NCI-H526 treated with DMSO at 0.1 percent for 48 hours (cell line): ENCODE measurements at regions not wholly inside any gene's neighbourhood (a gene's known extent, or its start where the extent isn't known, plus 50 kb on each side); places are given as distances from the start of the nearest gene placed in this dataset.
"Not testable (repeated sequence)": the region's sequence is repeated elsewhere in the genome, so short reads cannot be mapped to it uniquely, and the experiment has no call there.

Experiments
- DNase-seq: peaks from one replicate; lab custom pipeline; 2025; lab: John Stamatoyannopoulos, UW

DNA sequence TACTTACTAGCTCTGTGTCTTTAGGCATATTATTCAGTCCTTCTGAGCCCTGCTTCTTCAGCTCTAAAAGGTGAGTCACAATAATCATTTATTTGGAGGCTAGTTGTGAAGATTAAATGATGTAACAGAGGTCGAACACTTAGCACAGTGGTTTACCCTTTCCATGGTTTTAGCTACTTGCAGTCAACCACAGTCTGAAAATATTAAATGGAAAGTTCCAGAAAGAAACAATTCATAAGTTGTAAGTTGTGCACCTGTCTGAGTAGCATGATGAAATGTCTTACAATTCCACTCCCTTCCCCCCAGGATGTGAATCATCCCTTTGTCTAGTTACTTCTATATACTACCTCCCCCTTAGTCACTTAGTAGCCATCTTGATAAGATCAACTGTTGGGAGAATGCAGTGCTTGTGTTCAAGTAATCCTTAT, 217.6 kb upstream of the THUMPD2 start:
- DNase-seq, result no peak

DNA sequence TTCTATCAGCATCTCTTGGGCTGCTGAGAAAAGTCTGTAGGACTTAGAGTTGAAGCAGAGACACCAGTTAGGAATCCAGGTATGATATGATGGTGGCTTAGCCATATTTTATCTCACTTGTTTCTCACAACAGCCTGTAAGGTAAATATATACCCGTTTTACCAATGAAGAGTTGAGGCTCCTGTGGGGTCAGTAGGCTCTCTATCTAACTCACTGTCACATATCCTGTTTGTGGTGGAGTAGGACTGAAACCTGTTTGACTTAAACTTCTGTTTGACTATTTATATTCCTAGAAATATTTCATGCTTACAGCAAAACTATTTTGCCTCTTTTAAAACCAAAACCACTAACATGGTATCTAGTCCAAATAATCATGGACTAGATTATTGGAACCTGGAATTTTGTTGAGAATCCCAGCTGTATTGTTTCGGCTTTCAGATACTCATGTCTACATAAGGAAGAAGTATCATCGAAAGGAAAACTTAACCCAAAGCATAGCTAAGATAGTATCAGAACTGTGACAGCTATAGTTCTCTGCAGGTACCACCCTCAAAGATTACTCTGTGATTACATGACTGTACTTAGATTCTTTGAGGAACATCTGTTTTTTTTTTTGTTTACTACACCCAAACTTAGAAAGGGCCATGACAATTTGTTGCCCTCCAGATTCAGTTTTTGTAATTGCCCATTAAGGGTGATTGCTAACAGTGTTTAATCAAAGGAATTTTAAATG, 216.1 kb upstream of the THUMPD2 start:
- DNase-seq, result no peak

DNA sequence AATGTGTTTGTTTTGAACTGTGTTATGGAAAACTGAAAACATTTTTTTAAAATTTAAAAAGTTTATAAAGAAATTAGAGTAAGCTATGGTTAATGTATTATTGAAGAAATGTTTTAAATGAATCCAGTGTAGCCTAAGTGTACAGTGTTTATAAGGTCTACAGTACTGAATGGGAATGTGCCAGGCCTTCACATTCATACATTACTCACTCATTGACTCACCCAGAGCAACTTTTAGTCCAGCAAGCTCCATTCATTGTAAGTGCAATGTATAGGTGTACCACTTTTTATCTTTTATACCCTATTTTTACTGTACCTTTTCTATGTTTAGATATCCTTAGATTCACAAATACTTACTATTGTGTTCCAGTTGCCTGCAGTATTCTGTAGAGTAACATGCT, 215.1 kb upstream of the THUMPD2 start:
- no peak for DNase-seq

DNA sequence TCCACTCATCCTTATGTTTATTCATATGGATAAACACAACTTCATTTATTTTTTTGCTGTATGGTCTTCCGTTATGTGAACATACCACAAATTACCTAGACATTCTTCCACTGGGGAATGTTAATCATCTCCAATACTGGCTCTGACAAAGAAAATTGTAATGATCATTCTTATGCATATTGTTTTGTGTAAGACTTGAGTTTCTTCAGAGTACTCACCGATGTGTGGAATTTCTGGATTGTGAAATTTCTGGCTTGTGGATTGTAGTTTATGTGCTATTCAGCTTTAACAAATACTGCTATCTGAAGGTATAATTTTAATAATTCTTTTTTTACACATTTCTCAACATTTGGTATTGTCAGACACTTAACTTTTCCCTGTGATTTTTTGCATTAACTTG, 212.2 kb upstream of the THUMPD2 start:
- no peak for DNase-seq

DNA sequence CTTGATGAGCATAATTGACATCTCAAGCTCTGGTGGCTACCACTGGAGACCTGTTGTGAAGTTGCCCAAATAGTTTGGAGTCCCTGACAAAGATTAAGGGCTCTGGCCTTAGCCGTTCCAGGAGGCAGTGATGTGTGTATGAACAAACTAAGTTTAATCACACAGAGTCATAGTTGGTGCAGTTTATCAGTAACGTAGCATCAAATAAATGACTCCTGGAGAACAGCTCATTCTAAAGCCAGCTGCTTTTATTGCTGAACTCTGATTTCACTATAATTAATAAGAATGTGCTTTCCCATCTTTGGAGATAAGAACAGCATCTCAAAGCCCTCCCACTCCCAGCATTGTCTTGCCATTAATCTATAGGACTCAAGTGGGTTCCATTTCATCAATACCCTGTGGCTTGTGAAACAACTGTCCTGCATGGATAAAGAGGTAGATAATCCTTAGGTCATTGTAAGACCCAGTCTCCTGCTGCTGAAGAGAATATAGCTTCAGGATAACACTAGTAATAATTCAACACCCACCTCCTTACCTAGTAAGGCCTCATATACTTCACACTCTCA, 211.4 kb upstream of the THUMPD2 start:
- DNase-seq, result no peak

DNA sequence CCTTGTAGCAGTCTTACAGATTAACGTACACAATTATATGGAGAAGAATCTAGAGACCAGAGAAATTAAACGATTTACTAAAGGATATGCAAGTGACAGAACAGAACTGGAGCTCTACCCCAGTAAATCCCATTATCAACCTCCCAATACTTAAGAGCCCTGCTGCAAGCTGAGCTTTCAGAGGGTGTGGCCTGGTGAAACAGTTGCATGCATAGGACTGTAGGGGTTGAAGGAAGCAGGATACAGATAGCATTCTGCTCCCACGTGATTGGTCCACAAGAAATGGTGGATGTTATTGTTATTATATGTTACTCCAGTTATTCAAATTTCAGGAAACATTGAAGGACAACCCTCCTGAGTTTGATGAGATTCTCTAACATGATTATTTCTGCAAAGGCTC, 210.8 kb upstream of the THUMPD2 start:
- no peak for DNase-seq

DNA sequence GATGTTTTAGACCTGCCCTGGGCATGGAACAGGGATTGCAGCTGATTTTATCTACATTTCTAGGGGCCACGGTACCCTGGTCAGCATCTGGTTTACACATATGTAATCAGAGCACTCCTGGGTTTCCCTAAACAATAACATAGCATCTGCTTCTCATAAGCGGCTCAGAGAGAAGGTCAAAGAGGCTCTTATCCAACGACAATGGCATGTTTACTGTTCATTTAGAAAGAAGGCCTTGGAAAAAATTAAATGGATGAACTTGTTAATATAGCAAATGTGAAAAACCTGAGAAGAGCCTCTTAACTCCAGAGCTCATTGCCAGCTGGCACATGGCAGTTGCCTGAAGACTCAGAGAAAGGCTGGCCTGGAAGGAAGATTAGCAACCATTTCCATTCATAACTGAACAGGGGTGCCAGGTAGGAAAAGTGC, 202.8 kb upstream of the THUMPD2 start:
- no peak for DNase-seq

DNA sequence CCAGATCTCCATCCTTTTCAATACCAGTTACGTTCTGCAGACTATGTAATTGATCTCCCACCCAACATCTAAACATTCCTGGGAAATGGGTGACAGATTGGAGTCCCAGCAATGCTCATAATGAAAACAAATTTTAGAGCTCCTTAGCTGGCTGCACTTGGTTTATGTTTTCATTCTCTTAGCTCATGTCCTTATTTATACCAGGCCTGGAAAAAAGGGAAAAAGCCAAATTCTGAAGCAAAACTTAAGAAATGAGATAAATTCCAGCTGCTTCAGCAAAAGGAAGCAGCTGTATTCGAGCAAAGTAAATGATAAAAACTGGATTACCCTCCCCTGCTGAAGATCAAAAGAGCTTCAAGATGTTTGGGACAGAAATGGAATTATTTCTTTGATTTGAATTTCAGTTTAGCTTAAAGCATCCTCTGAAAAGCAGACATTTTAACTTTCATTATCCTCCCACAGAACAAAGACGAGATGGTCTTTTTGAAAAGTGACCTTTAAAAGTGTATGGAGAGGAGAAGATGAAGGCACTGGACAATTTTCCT, 196.5 kb upstream of the THUMPD2 start:
- no peak for DNase-seq

DNA sequence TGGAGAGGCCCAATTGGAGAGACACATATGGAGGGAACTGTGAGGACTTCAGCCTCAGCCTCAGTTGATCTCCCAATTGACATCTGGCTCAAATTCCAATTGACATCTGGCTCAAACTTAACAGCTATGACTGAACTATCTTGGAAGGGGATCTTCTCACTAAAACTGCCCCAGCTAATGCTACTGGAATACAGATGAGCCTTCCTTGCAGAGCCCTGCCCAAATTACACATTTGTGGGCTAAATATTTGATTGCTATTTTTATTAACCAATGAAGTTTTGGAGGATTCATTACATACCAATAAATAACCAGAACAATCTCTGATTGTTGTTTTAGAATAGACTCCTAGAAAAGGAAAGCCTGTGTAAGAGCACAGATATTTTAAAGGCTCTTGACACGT, 189.0 kb upstream of the THUMPD2 start:
- no peak for DNase-seq

DNA sequence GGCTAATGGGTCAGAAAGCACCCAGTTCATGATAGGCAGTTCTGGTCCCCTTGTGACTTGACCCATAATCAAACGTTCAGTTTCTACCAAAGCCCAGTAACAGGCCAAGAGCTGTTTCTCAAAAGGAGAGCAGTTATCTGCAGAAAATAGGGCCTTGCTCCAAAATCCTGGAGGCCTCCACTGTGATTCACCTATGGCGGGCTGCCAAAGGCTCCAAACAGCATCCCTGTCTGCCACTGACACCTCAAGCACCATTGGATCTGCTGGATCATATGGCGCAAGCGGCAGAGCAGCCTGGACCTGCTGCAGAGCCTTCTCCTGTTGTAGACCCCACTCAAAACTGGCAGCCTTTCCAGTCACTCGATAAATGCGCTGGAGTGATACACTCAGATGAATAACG, 181.6 kb upstream of the THUMPD2 start:
- not testable (repeated sequence) for DNase-seq

DNA sequence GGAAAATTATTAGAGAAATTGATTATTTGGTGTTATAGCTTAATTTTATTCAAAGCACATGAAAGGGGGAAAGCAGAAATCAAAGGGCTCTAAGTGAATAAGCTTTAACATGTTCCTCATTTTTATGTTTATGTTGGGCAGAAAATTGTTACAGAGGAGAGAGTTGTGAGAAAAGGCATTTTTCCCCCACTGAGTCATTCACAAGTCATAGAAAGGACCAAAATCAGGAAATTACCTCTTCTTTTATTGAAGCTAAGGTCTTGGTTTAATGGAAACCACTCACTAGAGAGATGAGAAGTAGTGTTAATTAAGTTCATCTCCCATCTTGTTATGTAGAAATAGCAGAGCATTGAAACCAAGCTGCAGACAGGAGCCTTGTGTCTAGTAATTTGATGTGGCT, 175.3 kb upstream of the THUMPD2 start:
- DNase-seq, result no peak

DNA sequence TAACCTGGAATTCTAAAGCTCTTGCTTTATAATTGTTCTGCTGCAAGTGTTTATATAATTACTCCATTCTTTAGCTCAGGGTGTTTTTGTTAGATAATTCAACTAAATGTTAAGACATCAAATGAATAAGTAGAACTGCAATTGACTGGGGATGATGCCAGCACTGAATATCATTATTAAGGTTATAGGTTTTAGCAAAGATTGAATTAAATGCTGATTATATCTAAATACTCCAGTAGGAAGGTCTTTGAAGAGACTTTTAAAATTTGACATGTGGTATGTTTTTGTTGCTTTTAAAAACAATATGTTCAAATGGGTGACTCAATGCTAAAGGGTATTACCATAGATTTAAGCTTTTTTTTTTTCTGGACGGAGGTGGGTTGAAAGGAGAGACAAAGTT, 170.1 kb upstream of the THUMPD2 start:
- DNase-seq, result no peak

DNA sequence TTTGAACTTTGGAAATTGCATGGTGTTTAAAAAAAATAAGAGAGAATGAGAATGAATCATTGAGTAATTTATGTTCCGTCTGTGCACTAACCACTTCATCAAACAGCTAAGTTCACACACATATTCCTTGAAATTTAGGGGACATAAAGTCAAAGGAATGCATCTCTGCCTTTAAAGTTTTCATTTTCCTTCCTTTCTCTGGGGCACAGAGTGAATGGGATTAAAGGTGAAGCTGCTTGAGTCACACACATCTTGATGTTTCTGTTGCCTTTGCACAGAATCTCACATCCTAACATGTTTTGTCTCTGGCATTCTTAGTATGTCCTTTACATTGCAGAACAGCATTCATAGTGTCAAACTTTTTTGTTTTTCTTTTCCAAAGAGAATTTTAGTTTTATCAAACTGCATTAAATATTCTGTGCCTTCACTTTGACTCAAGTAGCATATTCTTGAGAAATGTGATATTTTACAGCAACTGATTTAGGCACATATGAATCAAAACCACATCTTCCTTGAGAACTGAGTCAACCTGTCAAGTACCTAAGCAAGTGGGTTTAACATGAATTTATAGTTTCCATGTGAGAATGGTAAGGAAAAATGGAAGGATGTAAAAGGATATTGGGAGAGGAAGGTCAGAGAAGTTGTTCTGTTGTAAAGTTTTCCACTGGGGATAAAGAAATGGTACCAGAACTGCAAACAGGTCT, 169.1 kb upstream of the THUMPD2 start:
- DNase-seq, result no peak

DNA sequence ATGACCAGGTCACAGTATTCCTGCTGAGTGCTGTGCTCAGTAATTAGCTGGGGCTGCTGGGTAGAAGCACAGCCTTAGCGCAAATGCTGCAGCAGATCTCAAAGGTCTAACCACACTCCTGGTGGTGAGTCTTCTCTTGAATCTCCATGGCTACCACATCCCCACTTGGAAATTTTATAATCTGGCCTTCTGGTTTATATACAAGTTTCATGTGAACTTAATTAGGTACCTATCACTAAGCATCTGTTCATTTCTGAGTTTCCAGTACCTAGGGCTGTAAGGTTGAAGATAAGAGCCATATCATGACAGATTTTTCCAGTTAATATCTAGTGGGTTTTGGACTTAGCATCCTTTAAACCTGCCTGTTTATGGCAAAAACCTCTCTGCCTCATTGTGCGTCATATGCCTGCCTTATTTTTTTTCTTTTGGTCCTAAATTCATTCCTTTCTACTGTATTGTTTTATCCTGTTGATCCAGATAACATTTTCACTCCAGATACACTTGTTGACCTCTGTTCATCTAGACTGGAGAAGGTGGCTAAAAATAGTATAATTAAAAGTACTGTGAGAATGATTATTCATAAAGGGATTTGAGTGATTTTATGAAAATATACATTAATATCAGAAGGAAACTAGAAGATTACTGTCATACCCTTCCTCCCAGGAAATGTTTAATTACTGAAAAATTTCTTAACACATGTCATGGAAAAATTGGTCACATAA, 168.4 kb upstream of the THUMPD2 start:
- DNase-seq, result no peak

DNA sequence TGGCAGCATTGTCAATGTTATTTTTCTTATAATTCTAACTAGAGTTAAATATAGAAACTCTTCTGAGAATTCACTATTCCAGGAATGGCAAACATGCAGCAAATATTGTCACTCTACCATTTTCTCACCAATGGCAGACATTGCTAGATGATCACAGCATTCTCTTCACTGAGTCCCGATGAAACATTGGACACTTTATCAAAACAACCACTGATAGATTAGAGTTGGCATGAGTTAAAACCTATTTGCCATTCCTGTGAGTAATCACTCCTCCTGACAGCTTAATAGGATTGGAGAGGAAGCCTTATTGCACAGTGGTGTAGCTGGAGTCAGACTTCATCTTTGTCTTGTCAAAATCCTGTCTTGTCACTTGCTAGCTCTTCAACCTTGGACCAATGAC, 163.9 kb upstream of the THUMPD2 start:
- DNase-seq, result no peak

DNA sequence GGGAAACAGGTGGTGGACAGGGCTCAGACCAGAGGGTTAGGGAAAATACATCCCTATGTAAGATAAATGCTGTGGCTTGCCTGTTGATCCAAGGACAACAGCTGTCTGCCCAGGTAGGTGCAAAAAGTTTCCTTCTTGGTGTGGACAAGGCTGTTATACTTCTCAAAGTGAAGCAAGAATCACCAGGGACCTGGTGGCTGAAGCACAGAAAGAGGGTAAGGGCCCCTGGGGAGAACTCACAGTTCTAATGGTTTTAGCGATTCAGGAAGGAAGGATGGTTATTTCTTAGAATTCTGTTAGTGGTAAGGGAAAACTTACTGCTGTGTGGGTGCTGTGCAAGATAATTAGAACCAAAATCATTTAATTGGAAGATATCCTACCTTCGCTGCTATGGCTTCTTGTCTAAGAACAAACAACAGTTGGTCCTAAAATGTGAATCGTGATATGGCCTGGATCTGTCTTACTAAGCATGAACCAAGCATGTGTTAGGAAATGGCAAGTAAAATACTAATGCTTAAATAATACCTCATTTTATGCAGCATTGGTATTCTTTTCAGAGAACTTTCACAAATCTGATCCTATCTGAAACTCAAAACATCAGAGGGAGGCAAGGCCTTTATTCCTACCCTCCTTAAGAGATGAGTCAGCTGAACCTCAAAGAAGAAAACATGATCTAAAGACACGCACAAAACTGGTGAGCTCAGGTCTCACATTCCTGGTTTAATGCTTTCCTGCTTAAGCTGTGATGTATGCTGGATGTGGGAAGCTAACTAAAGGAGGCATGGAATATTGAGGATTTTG, 159.2 kb upstream of the THUMPD2 start:
- DNase-seq, result no peak

DNA sequence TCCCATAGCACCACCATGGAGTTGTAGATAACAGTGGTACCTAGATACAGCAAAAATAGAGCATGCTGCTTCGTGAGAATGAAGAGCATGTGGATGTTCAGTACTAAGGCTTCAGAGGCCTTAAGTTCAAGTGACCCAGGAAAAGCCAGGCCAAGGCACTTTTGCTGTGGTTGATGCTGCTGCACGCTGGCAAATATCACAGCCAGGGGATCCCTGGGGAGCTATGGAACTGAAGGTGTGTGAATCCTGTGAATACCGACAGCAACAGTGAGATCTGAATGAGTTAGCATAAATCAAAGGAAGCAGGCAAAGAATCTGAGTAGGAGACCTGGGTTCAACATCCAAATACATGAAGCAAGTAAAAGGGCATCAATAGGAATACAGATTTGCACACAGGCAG, 158.6 kb upstream of the THUMPD2 start:
- no peak for DNase-seq

DNA sequence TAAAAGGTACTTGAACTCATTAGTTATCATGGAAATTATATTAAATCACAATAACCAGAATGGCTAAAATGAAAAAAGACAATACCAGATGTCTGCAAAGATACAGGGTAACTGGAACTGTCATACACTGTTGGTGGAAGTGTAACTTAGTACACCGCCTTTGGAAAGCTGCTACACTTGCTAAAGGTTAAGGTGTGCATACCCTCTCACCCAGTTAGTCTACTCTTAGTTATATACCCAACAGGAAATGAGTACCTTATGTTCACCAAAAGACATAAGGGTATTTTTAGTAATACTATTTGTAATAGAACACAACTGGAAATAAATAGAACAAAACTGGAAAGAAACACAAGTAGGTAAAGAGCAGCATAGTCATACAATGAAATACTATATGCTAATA, 155.8 kb upstream of the THUMPD2 start:
- DNase-seq, result no peak

DNA sequence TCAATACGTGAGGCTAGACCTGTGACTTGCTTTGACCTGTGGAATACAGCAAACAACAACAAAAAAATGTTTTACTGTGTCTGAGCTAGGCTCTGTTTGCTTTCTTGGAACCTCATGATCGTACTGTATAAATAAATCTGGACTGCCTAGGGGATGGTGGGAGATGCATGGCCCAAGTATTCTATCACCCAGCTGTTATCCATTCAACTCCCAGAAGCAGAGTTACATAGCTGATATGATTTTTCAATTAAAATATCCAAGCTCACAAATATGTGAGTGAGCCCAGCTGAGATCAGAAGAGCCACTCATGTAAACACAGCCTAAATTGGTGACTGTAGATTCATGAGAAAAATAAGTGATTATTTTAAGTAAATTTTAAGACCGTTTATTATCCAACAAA, 154.1 kb upstream of the THUMPD2 start:
- DNase-seq, result no peak

DNA sequence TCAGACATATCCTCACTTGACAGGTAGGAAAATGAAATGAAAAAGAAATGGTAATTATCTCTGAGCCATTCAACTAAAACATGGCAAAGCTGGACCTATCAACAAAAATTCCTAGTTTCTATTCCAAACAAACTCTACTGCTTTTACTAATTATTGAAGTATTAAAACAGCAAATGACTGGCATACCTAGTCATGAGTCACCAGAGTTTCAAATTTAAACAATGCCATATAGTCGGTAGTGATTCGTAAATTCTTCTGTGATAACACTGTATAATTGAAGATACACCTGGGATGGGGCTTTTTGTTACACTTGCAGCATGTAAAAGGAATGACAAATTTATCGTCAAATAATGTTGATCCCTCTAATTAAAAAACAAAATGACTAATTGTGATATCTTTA, 153.1 kb upstream of the THUMPD2 start:
- DNase-seq, result no peak

DNA sequence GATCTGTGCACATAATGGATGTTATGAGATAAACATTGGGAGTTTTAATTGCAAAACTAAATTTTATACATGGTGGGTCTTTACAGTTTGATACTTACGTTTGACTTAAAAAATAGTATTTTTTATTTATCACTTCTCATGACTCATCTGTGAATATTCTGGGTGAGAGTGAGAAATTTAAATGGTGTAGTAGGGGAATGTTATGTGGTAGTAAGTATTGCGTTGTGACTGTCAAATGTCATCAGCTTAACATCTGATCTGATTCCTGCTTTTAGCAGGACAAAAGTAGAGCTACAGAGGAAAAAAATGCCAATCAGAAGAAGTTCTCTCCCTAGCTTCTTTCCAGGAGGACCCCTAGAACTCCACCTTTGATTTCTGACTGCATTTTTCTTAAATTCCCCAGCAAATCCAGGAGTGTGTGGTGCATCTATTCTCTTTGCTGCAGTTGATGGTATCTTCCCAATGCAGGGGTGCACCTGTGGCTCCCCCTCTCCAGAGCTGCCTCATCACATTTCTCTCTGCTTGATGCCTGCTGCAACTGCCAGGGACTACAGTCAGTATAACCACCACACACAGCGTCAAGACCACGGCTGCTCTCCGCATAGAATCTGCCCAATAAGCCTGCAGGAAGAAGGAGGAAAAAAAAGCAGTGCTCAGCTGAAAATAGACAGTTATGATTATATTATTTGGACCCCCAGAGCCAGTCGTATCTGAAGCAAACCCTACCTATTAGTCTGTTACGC, 151.3 kb upstream of the THUMPD2 start:
- DNase-seq, result no peak
